IMR-90 (cell line): ENCODE measurements at regions not wholly inside any gene's neighbourhood (a gene's known extent, or its start where the extent isn't known, plus 50 kb on each side); places are given as distances from the start of the nearest gene placed in this dataset.

ENCODE experiments used
- ATAC-seq: fragments of 200-7000 bp; cut with Tn5 transposase; 2 replicates; pipeline ENCODE4 v1.9.1; 2020; ENCODE audit warnings: low read depth, mild to moderate bottlenecking, moderate library complexity
- BruUV-seq: library from RNA; stranded (reverse); fragments of 400-500 nt; replicated peaks from 2 replicates; lab custom pipeline; 2021; lab: Mats Ljungman, UMichigan
- CTCF ChIA-PET: fragments of 300-600 bp; formaldehyde crosslinking; extraction: SDS; loops from one replicate; lab custom pipeline; 2021; ENCODE audit warnings: antibody characterized with exemption; lab: Yijun Ruan, JAX
- POLR2A ChIA-PET: fragments of 300-600 bp; sonication (Branson Sonifier 250); formaldehyde crosslinking; loops from one replicate; lab custom pipeline; 2022; ENCODE audit warnings: antibody characterized with exemption; ENCODE audit not compliant: unreplicated experiment; lab: Charles Lee
- DNase-seq: peaks from one replicate; pipeline ENCODE4 v3.0.0; 2013
- H2AFZ ChIP-seq: replicated peaks from 2 replicates; pipeline ENCODE3; 2013; ENCODE audit warnings: low read length, mild to moderate bottlenecking; ENCODE audit not compliant: poor library complexity
- H2AK5ac ChIP-seq: 2 replicates; pipeline ENCODE4 v1.6.1; 2013; ENCODE audit warnings: low read depth, low read length, inconsistent platforms
- H2AK9ac ChIP-seq: replicated peaks from 2 replicates; pipeline ENCODE3; 2013; ENCODE audit warnings: mild to moderate bottlenecking, low read depth, low read length, moderate library complexity; ENCODE audit not compliant: poor library complexity
- H2BK120ac ChIP-seq: 2 replicates; pipeline ENCODE4 v1.6.1; 2013; ENCODE audit warnings: low read depth, low read length, inconsistent platforms
- H2BK15ac ChIP-seq: 3 replicates; pipeline ENCODE4 v1.6.1; 2013; ENCODE audit warnings: low read depth, low read length, inconsistent platforms
- H2BK20ac ChIP-seq: 2 replicates; pipeline ENCODE4 v1.6.1; 2013; ENCODE audit warnings: low read depth, mild to moderate bottlenecking, inconsistent platforms, low read length, moderate library complexity
- H2BK5ac ChIP-seq: 2 replicates; pipeline ENCODE4 v1.6.1; 2013; ENCODE audit warnings: mild to moderate bottlenecking, low read depth, low read length, inconsistent platforms; ENCODE audit not compliant: poor library complexity, severe bottlenecking
- H3K14ac ChIP-seq: replicated peaks from 2 replicates; pipeline ENCODE4 v1.6.1; 2013; ENCODE audit warnings: low read depth, low read length, inconsistent platforms
- H3K18ac ChIP-seq: 2 replicates; pipeline ENCODE4 v1.6.1; 2013; ENCODE audit warnings: low read depth, low read length, control low read depth
- H3K23ac ChIP-seq: 2 replicates; pipeline ENCODE4 v1.6.1; 2013; ENCODE audit warnings: low read depth, low read length, inconsistent platforms
- H3K27ac ChIP-seq: 2 replicates; pipeline ENCODE4 v1.5.1; 2013; ENCODE audit warnings: mild to moderate bottlenecking, control low read depth, low read length; ENCODE audit not compliant: insufficient read depth
- H3K27me3 ChIP-seq: 2 replicates; pipeline ENCODE4 v1.6.1; 2013; ENCODE audit warnings: low read length; ENCODE audit not compliant: control insufficient read depth, insufficient read depth
- H3K36me3 ChIP-seq: 2 replicates; pipeline ENCODE4 v1.6.1; 2013; ENCODE audit warnings: low read length, mixed read lengths; ENCODE audit not compliant: control insufficient read depth, insufficient read depth
- H3K4ac ChIP-seq: 2 replicates; pipeline ENCODE4 v1.6.1; 2013; ENCODE audit warnings: low read depth, low read length, inconsistent platforms
- H3K4me1 ChIP-seq: 2 replicates; pipeline ENCODE4 v1.6.1; 2013; ENCODE audit warnings: low read length, mixed read lengths; ENCODE audit not compliant: control insufficient read depth, insufficient read depth
- H3K4me2 ChIP-seq: 2 replicates; pipeline ENCODE4 v1.6.1; 2013; ENCODE audit warnings: low read depth, mild to moderate bottlenecking, control low read depth, low read length, moderate library complexity
- H3K4me3 ChIP-seq: 2 replicates; pipeline ENCODE4 v1.5.1; 2013; ENCODE audit warnings: low read depth, mild to moderate bottlenecking, control low read depth, low read length, moderate library complexity; ENCODE audit not compliant: insufficient read depth
- H3K56ac ChIP-seq: 2 replicates; pipeline ENCODE4 v1.6.1; 2013; ENCODE audit warnings: low read length, inconsistent platforms; ENCODE audit not compliant: insufficient read depth; ENCODE audit errors: extremely low read depth
- H3K79me1 ChIP-seq, 2 experiments: 2 replicates each; pipeline ENCODE4 v1.6.1; 2013; ENCODE audit warnings: low read length in 2 of 2, inconsistent platforms in 1 of 2, low read depth in 1 of 2
- H3K9ac ChIP-seq: 2 replicates; pipeline ENCODE4 v1.6.1; 2013; ENCODE audit warnings: low read depth, low read length, control low read depth
- H3K9me1 ChIP-seq: 2 replicates; pipeline ENCODE4 v1.6.1; 2013; ENCODE audit warnings: low read length, inconsistent platforms; ENCODE audit not compliant: insufficient read depth
- H3K9me3 ChIP-seq: 2 replicates; pipeline ENCODE4 v1.6.1; 2013; ENCODE audit warnings: low read length; ENCODE audit not compliant: control insufficient read depth, insufficient read depth
- H4K20me1 ChIP-seq: 2 replicates; pipeline ENCODE4 v1.6.1; 2013; ENCODE audit warnings: low read length, inconsistent platforms; ENCODE audit not compliant: insufficient read depth
- H4K5ac ChIP-seq: 2 replicates; pipeline ENCODE4 v1.6.1; 2013; ENCODE audit warnings: mild to moderate bottlenecking, low read depth, low read length, control low read depth
- H4K8ac ChIP-seq, 2 experiments: 2 replicates each; pipeline ENCODE4 v1.6.1; 2013; ENCODE audit warnings: low read depth in 2 of 2, low read length in 2 of 2, control low read depth in 1 of 2, inconsistent platforms in 1 of 2
- H4K91ac ChIP-seq: 2 replicates; pipeline ENCODE4 v1.6.1; 2013; ENCODE audit warnings: low read depth, low read length, inconsistent platforms; ENCODE audit not compliant: insufficient read depth
- BHLHE40 ChIP-seq: fragments of 150-350 bp; IDR thresholded peaks from 2 replicates; pipeline ENCODE4 v1.6.1; 2016; ENCODE audit warnings: mild to moderate bottlenecking, low read depth, low read length
- CTCF ChIP-seq: conservative IDR thresholded peaks from 2 replicates; pipeline ENCODE4 v1.5.1; 2012; ENCODE audit warnings: mild to moderate bottlenecking, low read depth, low read length, improper control_type of control experiment
- MAFK ChIP-seq: IDR thresholded peaks from 2 replicates; pipeline ENCODE4 v1.6.1; 2012; ENCODE audit warnings: low read depth, low read length, improper control_type of control experiment
- MXI1 ChIP-seq: IDR thresholded peaks from 2 replicates; pipeline ENCODE4 v1.6.1; 2012; ENCODE audit warnings: low read depth, mild to moderate bottlenecking, low read length, moderate library complexity, borderline replicate concordance
- POLR2A ChIP-seq: IDR thresholded peaks from 2 replicates; pipeline ENCODE4 v1.6.1; 2012; ENCODE audit warnings: mild to moderate bottlenecking, low read depth, low read length
- RCOR1 ChIP-seq: IDR thresholded peaks from 2 replicates; pipeline ENCODE4 v1.6.1; 2012; ENCODE audit warnings: mild to moderate bottlenecking, low read length, improper control_type of control experiment; ENCODE audit not compliant: insufficient replicate concordance
- WGBS, 2 experiments: methylation state at CpG; one replicate each; pipeline versions ENCODE4 v1.1.5 to v1.1.7; 2013; ENCODE audit warnings: missing lambda C conversion rate in 2 of 2; ENCODE audit not compliant: insufficient read length in 1 of 2; ENCODE audit errors: extremely low coverage in 2 of 2; 5-methylcytosine and 5-hydroxymethylcytosine counted together
- dilution Hi-C: fragments of 300-500 bp; cut with HindIII; formaldehyde crosslinking; loops from one replicate; pipeline ENCODE4 v1.14.3; 2018; ENCODE audit warnings: low sequenced_read_pairs; ENCODE audit not compliant: unreplicated experiment
- in situ Hi-C: fragments of 300-500 bp; cut with MboI; formaldehyde crosslinking; loops from 3 replicates; pipeline ENCODE4 v1.14.3; 2019; ENCODE audit warnings: low sequenced_read_pairs, inconsistent platforms, mixed read lengths
- intact Hi-C: fragments of 100-400 bp; cut with micrococcal nuclease; formaldehyde crosslinking; loops from 2 replicates; pipeline ENCODE4 v1.10.0; 2022

- ATAC-seq (no peak), DNase-seq (no peak)
- no peak overlapping the region for H4K5ac ChIP-seq
- intact Hi-C loops (no loop called here), in situ Hi-C loops (no loop called here), dilution Hi-C loops (no loop called here)
- no peak overlapping the region for H2AFZ ChIP-seq
- no peak overlapping the region for H3K4ac ChIP-seq
- peaks cover 50% of the 10 kb centered on the region for H3K9me3 ChIP-seq
- no peak overlapping the region for H3K4me2 ChIP-seq
- H2BK5ac ChIP-seq, result no peak overlapping the region
- no peak overlapping the region for H3K23ac ChIP-seq
- no peaks in the 10 kb centered on the region for H3K27me3 ChIP-seq
- H2BK15ac ChIP-seq, result no peak overlapping the region
- BruUV-seq, result no TSS peak
- H3K18ac ChIP-seq, result no peak overlapping the region
- no peak overlapping the region for H2AK9ac ChIP-seq
- POLR2A ChIA-PET, result no interaction called here
- H3K9ac ChIP-seq, result no peak overlapping the region
- TF ChIP-seq MXI1 (no peak), RCOR1 (no peak), POLR2A (no peak), MAFK (no peak), BHLHE40 (no peak), CTCF (no peak)
- no peak overlapping the region for H3K4me3 ChIP-seq
- H4K20me1 ChIP-seq, result no peaks in the 10 kb centered on the region
- CTCF ChIA-PET, result no interaction called here
- H2BK120ac ChIP-seq, result no peak overlapping the region
- no peaks in the 10 kb centered on the region for H3K36me3 ChIP-seq
- no peak overlapping the region for H4K91ac ChIP-seq
- no peaks in the 10 kb centered on the region for H3K9me1 ChIP-seq
- 66% methylated on average over 9 of the region's 17 CpGs; no CpG with 5 or more reads in 1 of the 2 experiments for WGBS, 2 experiments
- H3K14ac ChIP-seq, result no peak overlapping the region
- H3K79me1 ChIP-seq, result no peaks in the 10 kb centered on the region
- H3K56ac ChIP-seq, result no peak overlapping the region
- H3K4me1 ChIP-seq, result no peaks in the 10 kb centered on the region
- H4K8ac ChIP-seq, result no peak overlapping the region
- H2BK20ac ChIP-seq, result no peak overlapping the region
- H2AK5ac ChIP-seq, result no peak overlapping the region
- no peak overlapping the region for H3K27ac ChIP-seq
Measured at GRCh38 chr5:3386637-3387036, 209.0 kb upstream of the IRX1 start.
